GM21576 (cell line): ENCODE measurements at regions not wholly inside any gene's neighbourhood (a gene's known extent, or its start where the extent isn't known, plus 50 kb on each side); places are given as distances from the start of the nearest gene placed in this dataset.
"Not testable (repeated sequence)": the region's sequence is repeated elsewhere in the genome, so short reads cannot be mapped to it uniquely, and the experiment has no call there.

Experiments
- ATAC-seq: cut with Tn5 transposase; IDR thresholded peaks from one replicate; pipeline ENCODE4 v1.9.1; 2021; ENCODE audit warnings: mild to moderate bottlenecking, moderate library complexity; ENCODE audit not compliant: unreplicated experiment

GRCh38 chr4:53886090-53886489 lies 178.3 kb downstream of the CHIC2 start:
- ATAC-seq: no peak

- ATAC-seq: no peak
These were observed 178.7 kb downstream of the CHIC2 start for GRCh38 chr4:53885668-53886067.

GRCh38 chr4:53877096-53877495 lies 187.3 kb downstream of the CHIC2 start:
- not testable (repeated sequence) for ATAC-seq

GRCh38 chr4:53866055-53866454 lies 198.3 kb downstream of the CHIC2 start:
- ATAC-seq: no peak

DNA sequence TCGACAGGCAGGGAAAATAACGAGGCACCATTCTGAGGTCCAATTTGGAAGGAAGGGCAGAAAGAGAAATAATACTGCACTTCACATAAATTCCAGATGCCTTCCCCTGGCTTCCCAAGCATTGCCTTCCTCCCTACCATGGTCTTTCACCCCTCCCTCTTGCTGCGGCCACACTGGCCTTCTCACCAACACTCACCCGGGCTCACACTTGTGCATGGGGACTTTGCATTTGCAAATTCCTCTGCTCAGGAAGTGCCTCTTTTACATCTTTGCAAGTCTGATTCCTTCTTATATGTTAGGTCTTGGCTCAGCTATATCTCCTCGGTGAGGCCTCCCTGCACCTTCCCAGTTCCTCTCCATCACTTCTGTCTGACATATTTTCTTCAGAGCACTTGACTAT lies 199.4 kb downstream of the CHIC2 start:
- no peak for ATAC-seq

DNA sequence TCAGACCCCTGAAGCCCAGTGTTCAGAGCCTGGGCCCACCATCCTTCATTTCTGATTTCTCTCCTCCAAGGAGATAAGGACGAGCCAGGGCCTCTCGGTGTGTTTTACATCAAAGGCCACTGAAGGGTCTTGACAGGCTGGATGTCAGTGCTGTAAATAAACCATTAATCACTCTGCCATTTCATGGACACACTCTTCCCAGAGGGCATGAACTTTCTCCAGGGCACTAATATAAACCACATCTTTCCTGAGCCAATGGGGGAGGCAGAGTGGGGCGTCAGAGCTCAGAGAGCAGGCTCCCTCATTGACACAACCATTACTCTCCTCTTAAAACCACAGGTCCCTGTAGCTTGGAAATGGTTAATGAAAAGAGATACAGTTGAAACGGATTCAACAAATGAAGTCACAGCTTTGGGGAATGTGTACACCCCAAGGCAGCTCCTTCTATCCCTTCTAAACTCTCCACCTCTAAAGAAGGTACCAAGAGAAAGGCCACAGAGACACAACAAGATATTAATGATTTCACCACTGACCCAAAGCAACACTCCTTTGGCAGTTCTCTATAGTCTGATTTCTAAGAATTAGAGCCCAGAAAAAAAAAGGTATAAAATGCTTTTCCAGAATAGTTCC lies 200.6 kb downstream of the CHIC2 start:
- ATAC-seq: no peak

DNA sequence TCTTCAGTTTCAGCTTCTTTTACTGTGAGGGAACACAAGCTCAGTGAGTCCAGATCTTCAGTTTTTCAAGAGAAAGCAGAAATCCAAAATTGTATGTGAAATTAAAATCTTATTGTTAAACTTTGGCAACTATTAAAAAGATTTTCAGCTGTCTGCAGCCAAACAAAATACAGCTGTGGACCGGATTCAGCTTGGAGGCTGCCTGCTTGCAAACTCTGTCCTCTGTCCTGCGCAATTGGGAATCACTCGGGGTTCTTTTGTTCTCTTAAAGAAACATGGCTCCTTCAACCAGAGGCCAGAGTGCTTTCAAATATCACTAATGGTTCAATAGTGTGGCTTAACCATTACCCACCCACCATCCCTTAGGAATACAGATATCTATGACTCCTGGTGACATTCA lies 201.2 kb downstream of the CHIC2 start:
- no peak for ATAC-seq

- ATAC-seq: no peak
These were observed 202.4 kb downstream of the CHIC2 start for GRCh38 chr4:53861856-53862610.

GRCh38 chr4:53859305-53859704 lies 205.1 kb downstream of the CHIC2 start:
- ATAC-seq: no peak

GRCh38 chr4:53858744-53859143 lies 205.7 kb downstream of the CHIC2 start:
- no peak for ATAC-seq

GRCh38 chr4:53855581-53856250 lies 208.7 kb downstream of the CHIC2 start:
- no peak for ATAC-seq

- no peak for ATAC-seq
These were observed 209.3 kb downstream of the CHIC2 start for GRCh38 chr4:53854991-53855568.

GRCh38 chr4:53852343-53852742 lies 212.1 kb downstream of the CHIC2 start:
- no peak for ATAC-seq

GRCh38 chr4:53847965-53848364 lies 216.4 kb downstream of the CHIC2 start:
- no peak for ATAC-seq

DNA sequence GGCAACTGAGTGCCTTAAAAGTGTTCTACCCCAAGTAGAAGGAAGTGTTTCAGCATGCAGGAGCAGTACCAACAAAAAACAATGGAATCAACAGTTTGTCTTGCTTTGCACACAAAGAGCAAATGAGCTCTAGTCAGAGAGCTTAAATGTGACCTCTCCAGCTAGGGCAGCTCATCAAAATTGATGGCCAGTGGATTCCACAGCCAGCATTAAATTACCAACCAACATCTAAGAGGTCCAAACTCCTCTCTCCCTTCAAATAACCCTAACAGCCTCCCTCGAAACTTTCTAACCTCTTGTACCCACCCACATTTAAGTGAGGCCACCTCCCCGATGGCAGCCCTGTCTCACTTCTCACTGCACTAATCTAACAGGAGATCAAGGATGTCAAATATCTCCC lies 219.9 kb downstream of the CHIC2 start:
- no peak for ATAC-seq

GRCh38 chr4:53844133-53844532 lies 220.3 kb downstream of the CHIC2 start:
- no peak for ATAC-seq

DNA sequence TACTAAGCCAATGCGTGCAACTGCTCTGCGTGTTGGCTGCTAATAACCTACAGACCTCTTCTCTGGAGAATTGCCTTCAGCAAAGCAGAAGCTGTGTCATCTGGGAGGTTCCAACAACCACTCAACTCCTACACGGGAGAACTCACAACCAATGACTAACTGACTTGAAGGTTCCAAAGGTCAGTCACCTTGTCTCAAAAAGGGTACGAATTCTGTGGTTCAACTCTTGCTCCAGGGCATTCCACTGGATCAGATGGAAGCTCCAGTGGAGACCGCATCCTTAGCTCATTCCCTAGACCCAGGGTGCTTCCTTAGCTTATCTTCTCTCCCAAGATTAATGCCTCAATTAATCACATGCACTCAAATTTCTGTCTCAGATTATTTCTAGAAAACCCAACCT lies 222.7 kb downstream of the CHIC2 start:
- ATAC-seq: no peak

DNA sequence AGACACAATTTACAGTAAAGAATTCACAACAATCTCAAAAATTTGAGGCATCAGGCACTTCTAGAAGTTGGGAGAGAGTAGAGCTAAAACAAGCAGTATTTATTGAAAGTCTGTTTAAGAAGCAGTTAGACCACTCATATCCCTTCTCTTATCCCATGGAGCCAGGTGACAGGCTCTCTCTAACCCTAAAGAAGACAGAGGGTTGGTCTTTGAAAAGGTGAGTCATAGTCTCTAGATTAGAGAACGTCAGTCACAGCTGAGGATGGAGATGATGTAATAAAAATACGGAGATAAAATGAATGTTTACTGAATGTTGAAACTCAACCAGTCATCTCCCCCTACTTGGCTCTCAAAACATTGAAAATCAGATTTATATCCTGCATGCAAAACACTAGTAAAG lies 223.8 kb downstream of the CHIC2 start:
- ATAC-seq: no peak

GRCh38 chr4:53833302-53834003 lies 231.0 kb downstream of the CHIC2 start:
- ATAC-seq: not testable (repeated sequence)

- ATAC-seq: no peak
These were observed 231.9 kb downstream of the CHIC2 start for GRCh38 chr4:53832549-53832948.

- ATAC-seq: no peak
These were observed 233.9 kb downstream of the CHIC2 start for GRCh38 chr4:53830511-53830910.
